ENCODE measurements at regions not wholly inside any gene's neighbourhood (a gene's known extent, or its start where the extent isn't known, plus 50 kb on each side); places are given as distances from the start of the nearest gene placed in this dataset.

- CTCF ChIA-PET, result no interaction called here
- POLR2A ChIA-PET, result no interaction called here
These were observed 290.8 kb downstream of the CCDC85A start for GRCh38 chr2:56474412-56475158.

DNA sequence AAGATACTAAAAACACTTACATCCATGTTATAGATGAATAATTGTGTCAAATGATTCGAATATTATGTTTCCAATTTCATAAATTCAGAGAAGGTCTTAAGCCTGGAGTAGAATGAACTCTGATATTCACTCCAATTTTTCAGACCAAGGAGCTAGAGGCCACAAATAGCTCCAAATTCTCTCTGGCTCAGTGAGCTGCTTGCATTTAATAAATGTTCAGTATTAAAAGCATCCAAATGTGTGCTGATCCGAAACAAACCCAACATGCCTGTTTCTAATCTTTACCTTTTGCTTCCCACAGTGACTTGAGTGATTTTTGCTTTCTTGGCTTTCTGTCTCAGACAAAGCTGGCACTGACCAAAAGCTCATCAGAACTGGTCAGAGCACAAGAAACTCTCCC lies 291.4 kb downstream of the CCDC85A start:
- H3K4me3 Mint-ChIP-seq, result no peak overlapping the region
- no peaks in the 10 kb centered on the region for H3K27me3 Mint-ChIP-seq
- intact Hi-C loops (cut with micrococcal nuclease), result no loop called here
- no peak for DNase-seq
- ChIA-PET CTCF (no interaction called here), POLR2A (no interaction called here)
- no peaks in the 10 kb centered on the region for H3K36me3 Mint-ChIP-seq
- H3K27ac Mint-ChIP-seq, result no peak overlapping the region
- no peaks in the 10 kb centered on the region for H3K4me1 Mint-ChIP-seq (ENCODE audit: low read depth)
- H3K9me3 Mint-ChIP-seq, result peaks cover 12% of the 10 kb centered on the region

More at GRCh38 chr2:56474412-56475158, 290.8 kb downstream of the CCDC85A start:
- intact Hi-C loops (cut with micrococcal nuclease), result no loop called here
- H3K4me3 Mint-ChIP-seq, result no peak overlapping the region
- H3K27ac Mint-ChIP-seq, result no peak overlapping the region
- H3K4me1 Mint-ChIP-seq (ENCODE audit: low read depth), result no peaks in the 10 kb centered on the region
- no peaks in the 10 kb centered on the region for H3K27me3 Mint-ChIP-seq
- H3K9me3 Mint-ChIP-seq, result peaks cover 12% of the 10 kb centered on the region
- no peak for DNase-seq
- no peaks in the 10 kb centered on the region for H3K36me3 Mint-ChIP-seq

- Mint-ChIP-seq H3K4me1 (ENCODE audit: low read depth) (no peaks in the 10 kb centered on the region), H3K4me3 (no peak overlapping the region), H3K27me3 (no peaks in the 10 kb centered on the region), H3K27ac (no peak overlapping the region), H3K9me3 (peaks cover 15% of the 10 kb centered on the region), H3K36me3 (no peaks in the 10 kb centered on the region)
- intact Hi-C loops (cut with micrococcal nuclease), result no loop called here
- CTCF ChIA-PET, result no interaction called here
- POLR2A ChIA-PET, result no interaction called here
- no peak for DNase-seq
These were observed 292.8 kb downstream of the CCDC85A start for GRCh38 chr2:56476509-56477071.

DNA sequence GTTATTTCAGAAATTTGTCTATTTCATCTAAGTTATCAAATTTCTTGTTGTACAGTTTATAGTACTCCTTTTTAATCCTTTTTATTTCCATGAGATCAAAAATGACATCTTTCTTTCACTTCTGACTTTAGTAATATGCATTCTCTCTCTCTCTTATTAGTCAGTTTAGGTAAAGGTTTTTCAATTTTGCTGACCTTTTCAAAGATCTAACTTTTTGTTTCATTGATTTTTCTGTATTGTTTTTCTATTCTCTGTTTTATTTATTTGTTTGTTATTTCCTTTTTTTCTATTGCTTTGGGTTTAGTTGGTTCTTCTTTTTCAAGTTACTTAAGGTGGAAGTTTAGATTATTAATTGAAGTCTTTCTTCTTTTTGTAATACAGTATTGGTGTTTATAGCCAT lies 294.2 kb downstream of the CCDC85A start:
- H3K9me3 Mint-ChIP-seq, result peaks cover 15% of the 10 kb centered on the region
- H3K27me3 Mint-ChIP-seq, result no peaks in the 10 kb centered on the region
- H3K36me3 Mint-ChIP-seq, result no peaks in the 10 kb centered on the region
- ChIA-PET POLR2A (no interaction called here), CTCF (no interaction called here)
- no peak overlapping the region for H3K4me3 Mint-ChIP-seq
- DNase-seq, result no peak
- no peak overlapping the region for H3K27ac Mint-ChIP-seq
- no peaks in the 10 kb centered on the region for H3K4me1 Mint-ChIP-seq (ENCODE audit: low read depth)
- intact Hi-C loops (cut with micrococcal nuclease), result no loop called here

DNA sequence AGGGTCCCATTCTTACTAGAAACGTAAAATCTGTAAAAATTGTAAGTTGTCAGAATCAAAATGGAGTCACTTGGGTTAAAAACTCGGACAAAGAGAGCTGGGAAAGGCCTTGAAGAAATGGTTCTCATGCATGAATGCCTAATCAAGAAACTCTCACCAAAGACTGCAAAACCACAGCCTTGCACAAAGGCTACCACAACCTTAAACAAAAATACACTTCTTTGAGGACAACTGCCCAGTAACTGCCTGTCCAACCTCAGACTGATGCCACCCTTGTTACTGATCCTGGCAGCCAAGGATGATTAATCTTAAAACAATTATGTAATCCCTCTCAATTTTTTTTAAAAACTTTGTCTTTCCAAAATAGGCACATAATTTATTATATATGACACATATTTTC lies 299.3 kb downstream of the CCDC85A start:
- Mint-ChIP-seq H3K36me3 (no peaks in the 10 kb centered on the region), H3K4me1 (ENCODE audit: low read depth) (no peaks in the 10 kb centered on the region), H3K4me3 (no peak overlapping the region), H3K27ac (no peak overlapping the region), H3K9me3 (peaks cover 10% of the 10 kb centered on the region), H3K27me3 (no peaks in the 10 kb centered on the region)
- CTCF ChIA-PET, result no interaction called here
- intact Hi-C loops (cut with micrococcal nuclease), result no loop called here
- POLR2A ChIA-PET, result no interaction called here
- DNase-seq, result no peak

DNA sequence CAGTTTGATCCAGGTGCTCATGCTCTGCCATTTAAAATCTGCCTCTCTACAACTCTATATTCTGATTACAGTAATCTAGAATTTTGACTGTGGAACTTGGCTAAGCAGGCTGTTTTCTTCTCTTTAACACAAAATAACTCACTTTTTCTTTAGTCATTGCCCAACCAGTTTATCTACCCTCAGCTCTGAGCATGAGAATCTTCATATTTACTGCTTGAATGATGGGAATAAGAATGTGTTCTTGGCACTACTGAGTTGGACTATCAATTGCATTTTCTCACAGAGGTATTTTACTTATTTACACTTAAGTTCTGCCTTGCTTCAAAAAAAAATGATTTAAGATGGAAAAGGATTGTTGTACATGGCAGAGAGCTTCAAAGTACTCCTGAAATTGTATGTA lies 301.1 kb downstream of the CCDC85A start:
- H3K9me3 Mint-ChIP-seq, result peaks cover 10% of the 10 kb centered on the region
- no peak for DNase-seq
- intact Hi-C loops (cut with micrococcal nuclease), result no loop called here
- POLR2A ChIA-PET, result no interaction called here
- H3K4me1 Mint-ChIP-seq (ENCODE audit: low read depth), result no peaks in the 10 kb centered on the region
- no peaks in the 10 kb centered on the region for H3K36me3 Mint-ChIP-seq
- no peak overlapping the region for H3K4me3 Mint-ChIP-seq
- H3K27ac Mint-ChIP-seq, result no peak overlapping the region
- CTCF ChIA-PET, result no interaction called here
- H3K27me3 Mint-ChIP-seq, result no peaks in the 10 kb centered on the region

DNA sequence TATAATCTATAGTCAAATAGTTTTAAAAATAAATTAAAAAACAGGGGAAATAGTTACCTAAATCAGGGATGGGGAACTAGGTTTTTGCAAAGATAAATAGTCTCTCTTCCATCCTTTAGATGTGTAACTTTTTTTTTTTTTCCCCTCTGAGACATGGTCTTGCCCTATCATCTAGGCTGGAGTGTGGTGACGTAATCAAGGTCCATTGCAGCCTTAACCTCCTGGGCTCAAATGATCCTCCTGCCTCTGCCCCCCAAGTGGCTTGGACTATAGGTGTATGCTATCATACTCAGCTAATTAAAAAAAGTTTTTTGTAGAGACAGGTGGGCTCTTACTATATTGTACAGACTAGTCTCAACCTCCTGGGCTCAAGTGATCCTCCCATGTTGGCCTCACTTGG lies 316.5 kb downstream of the CCDC85A start:
- intact Hi-C loops (cut with micrococcal nuclease), result no loop called here
- H3K36me3 Mint-ChIP-seq, result no peaks in the 10 kb centered on the region
- H3K9me3 Mint-ChIP-seq, result peaks cover 23% of the 10 kb centered on the region
- no peaks in the 10 kb centered on the region for H3K27me3 Mint-ChIP-seq
- no peak overlapping the region for H3K4me3 Mint-ChIP-seq
- no peaks in the 10 kb centered on the region for H3K4me1 Mint-ChIP-seq (ENCODE audit: low read depth)
- H3K27ac Mint-ChIP-seq, result no peak overlapping the region
- ChIA-PET CTCF (no interaction called here), POLR2A (no interaction called here)
- no peak for DNase-seq

DNA sequence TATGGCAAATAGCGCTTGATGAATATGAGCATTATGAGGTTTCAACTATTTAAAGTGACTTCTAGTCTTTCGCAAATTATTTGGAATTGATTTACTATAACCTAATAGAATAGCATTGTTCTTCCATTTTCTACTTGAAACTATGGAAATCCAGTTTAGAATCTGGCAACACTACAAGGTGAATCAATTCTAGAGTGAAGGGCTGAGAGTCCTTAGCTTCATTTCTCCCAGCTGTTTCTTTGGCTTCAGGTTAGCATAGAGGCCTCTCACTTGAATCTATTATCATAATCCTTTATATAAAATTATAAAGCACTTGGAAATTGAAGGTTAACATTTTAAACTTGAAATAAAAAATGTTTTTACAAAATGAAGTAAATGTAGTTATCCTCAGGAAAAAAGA lies 318.8 kb downstream of the CCDC85A start:
- H3K27ac Mint-ChIP-seq, result no peak overlapping the region
- CTCF ChIA-PET, result no interaction called here
- no peaks in the 10 kb centered on the region for H3K4me1 Mint-ChIP-seq (ENCODE audit: low read depth)
- peaks cover 16% of the 10 kb centered on the region for H3K9me3 Mint-ChIP-seq
- DNase-seq, result no peak
- intact Hi-C loops (cut with micrococcal nuclease), result no loop called here
- no peaks in the 10 kb centered on the region for H3K27me3 Mint-ChIP-seq
- POLR2A ChIA-PET, result no interaction called here
- no peaks in the 10 kb centered on the region for H3K36me3 Mint-ChIP-seq
- H3K4me3 Mint-ChIP-seq, result no peak overlapping the region

DNA sequence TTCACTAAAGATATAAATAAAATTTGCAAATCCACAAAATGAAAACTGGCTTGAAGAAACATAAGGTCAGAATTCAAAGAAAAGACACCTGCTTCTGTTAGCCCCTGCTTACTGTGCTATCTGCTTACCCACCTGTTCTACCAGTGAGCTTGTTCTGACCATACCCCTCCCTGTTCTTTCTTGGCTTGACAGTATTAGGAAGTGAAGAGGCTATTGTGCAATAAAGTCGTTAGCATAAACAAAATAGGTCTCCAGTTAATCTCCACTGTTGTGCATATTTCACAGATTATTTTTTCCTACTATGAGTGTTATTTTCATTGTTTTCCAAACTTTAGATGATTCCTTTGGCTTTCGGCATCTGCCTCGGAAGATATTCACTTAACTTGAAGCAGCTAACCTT lies 322.1 kb downstream of the CCDC85A start:
- Mint-ChIP-seq H3K9me3 (peaks cover 9% of the 10 kb centered on the region), H3K4me1 (ENCODE audit: low read depth) (no peaks in the 10 kb centered on the region), H3K4me3 (no peak overlapping the region), H3K36me3 (no peaks in the 10 kb centered on the region), H3K27ac (no peak overlapping the region), H3K27me3 (no peaks in the 10 kb centered on the region)
- intact Hi-C loops (cut with micrococcal nuclease), result no loop called here
- DNase-seq, result no peak
- CTCF ChIA-PET, result no interaction called here
- POLR2A ChIA-PET, result no interaction called here

DNA sequence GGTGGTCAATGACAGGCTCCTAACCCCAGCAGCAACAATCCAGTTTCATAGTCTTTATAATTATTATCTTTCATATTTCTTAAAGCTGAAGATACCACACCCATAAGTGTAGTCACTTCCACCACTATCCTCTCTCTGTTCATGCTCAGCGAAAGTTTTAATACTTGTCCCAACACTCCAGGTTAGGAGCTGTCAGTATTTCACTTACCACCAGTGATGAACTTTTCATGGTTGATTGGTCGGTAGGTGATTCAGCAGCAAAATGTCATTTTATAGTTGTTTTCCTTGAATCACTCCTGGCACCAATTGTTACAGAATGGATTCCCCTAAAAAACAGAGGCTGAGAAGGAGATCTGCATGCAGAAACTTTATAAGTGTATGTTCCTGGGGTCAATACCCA lies 324.9 kb downstream of the CCDC85A start:
- ChIA-PET CTCF (no interaction called here), POLR2A (no interaction called here)
- Mint-ChIP-seq H3K4me3 (no peak overlapping the region), H3K27me3 (no peaks in the 10 kb centered on the region), H3K36me3 (no peaks in the 10 kb centered on the region), H3K27ac (no peak overlapping the region), H3K4me1 (ENCODE audit: low read depth) (no peaks in the 10 kb centered on the region), H3K9me3 (peaks cover 21% of the 10 kb centered on the region)
- DNase-seq, result no peak
- intact Hi-C loops (cut with micrococcal nuclease), result no loop called here

- Mint-ChIP-seq H3K4me1 (ENCODE audit: low read depth) (no peaks in the 10 kb centered on the region), H3K9me3 (peaks cover 21% of the 10 kb centered on the region), H3K27ac (no peak overlapping the region), H3K36me3 (no peaks in the 10 kb centered on the region), H3K27me3 (no peaks in the 10 kb centered on the region), H3K4me3 (no peak overlapping the region)
- ChIA-PET POLR2A (no interaction called here), CTCF (no interaction called here)
- intact Hi-C loops (cut with micrococcal nuclease), result no loop called here
- no peak for DNase-seq
These were observed 326.8 kb downstream of the CCDC85A start for GRCh38 chr2:56510610-56511009.

DNA sequence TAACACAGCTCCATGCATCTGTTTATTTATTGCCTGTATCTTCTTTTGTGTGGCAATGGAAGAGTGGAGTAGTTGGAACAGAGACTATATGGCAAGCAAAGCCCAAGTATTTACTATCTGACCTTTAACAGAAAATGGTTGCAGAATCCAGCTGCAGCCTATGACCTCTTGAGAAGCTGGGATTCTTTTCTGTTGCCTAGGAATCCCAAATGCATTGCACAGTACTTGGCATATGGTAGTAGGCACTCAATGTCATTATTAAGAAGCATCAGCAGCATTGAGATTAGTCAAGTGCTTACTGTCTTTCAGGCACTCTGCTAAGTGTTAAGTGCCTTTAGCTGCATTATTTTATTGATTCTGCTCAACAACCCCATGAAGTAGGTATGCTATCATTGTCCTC lies 331.6 kb downstream of the CCDC85A start:
- H3K27me3 Mint-ChIP-seq, result no peaks in the 10 kb centered on the region
- no peak overlapping the region for H3K27ac Mint-ChIP-seq
- no peaks in the 10 kb centered on the region for H3K4me1 Mint-ChIP-seq (ENCODE audit: low read depth)
- no peak overlapping the region for H3K4me3 Mint-ChIP-seq
- intact Hi-C loops (cut with micrococcal nuclease), result no loop called here
- CTCF ChIA-PET, result no interaction called here
- H3K9me3 Mint-ChIP-seq, result peaks cover 15% of the 10 kb centered on the region
- DNase-seq, result no peak
- H3K36me3 Mint-ChIP-seq, result no peaks in the 10 kb centered on the region
- POLR2A ChIA-PET, result no interaction called here

- Mint-ChIP-seq H3K27me3 (no peaks in the 10 kb centered on the region), H3K9me3 (no peaks in the 10 kb centered on the region), H3K4me3 (no peak overlapping the region), H3K36me3 (no peaks in the 10 kb centered on the region), H3K4me1 (ENCODE audit: low read depth) (no peaks in the 10 kb centered on the region), H3K27ac (no peak overlapping the region)
- POLR2A ChIA-PET, result no interaction called here
- no peak for DNase-seq
- intact Hi-C loops (cut with micrococcal nuclease), result no loop called here
- CTCF ChIA-PET, result no interaction called here
These were observed 336.0 kb downstream of the CCDC85A start for GRCh38 chr2:56519806-56520205.
